HepG2 (cell line): ENCODE measurements at regions not wholly inside any gene's neighbourhood (a gene's known extent, or its start where the extent isn't known, plus 50 kb on each side); places are given as distances from the start of the nearest gene placed in this dataset.

Experiments
- ATAC-seq: fragments of 200-7000 bp; cut with Tn5 transposase; 3 replicates; pipeline ENCODE4 v1.9.1; 2020; ENCODE audit warnings: mild to moderate bottlenecking, moderate library complexity
- BruUV-seq: library from RNA; stranded (reverse); fragments of 400-500 nt; replicated peaks from 2 replicates; lab custom pipeline; 2021; lab: Mats Ljungman, UMichigan
- CTCF ChIA-PET: fragments of 300-600 bp; formaldehyde crosslinking; extraction: SDS; loops from one replicate; lab custom pipeline; 2021; ENCODE audit warnings: low total read pairs, inconsistent platforms, low intra/inter-chr PET ratio; lab: Yijun Ruan, JAX
- POLR2A ChIA-PET: fragments of 350-600 bp; sonication (Branson Sonifier 250); formaldehyde crosslinking; loops from one replicate; lab custom pipeline; 2020; ENCODE audit warnings: antibody characterized with exemption, inconsistent platforms; lab: Yijun Ruan, JAX
- DNase-seq: peaks from one replicate; pipeline ENCODE4 v3.0.0-alpha.2; 2015; ENCODE audit warnings: low spot score
- FAIRE-seq: peaks from 3 replicates; lab custom pipeline; 2011; peaks lifted over from hg19 to GRCh38; lab: Jason Lieb, UNC
- H2AFZ ChIP-seq: one replicate; pipeline ENCODE4 v1.6.1; 2011; ENCODE audit warnings: low read length, inconsistent platforms
- H3K27ac ChIP-seq: fragments of 300-600 bp; 3 replicates; pipeline ENCODE4 v1.8.0; 2011; ENCODE audit warnings: mixed run types, mild to moderate bottlenecking, mixed read lengths, low read length, inconsistent platforms; ENCODE audit not compliant: insufficient read depth; ENCODE audit errors: extremely low read length
- H3K27me3 ChIP-seq, 2 experiments: fragments of 200-600 bp in 1 of 2; 2 replicates in 1 of 2; 3 replicates in 1 of 2; pipeline versions ENCODE4 v1.6.0 to v1.8.0; 2011; ENCODE audit warnings: low read length in 2 of 2, mild to moderate bottlenecking in 2 of 2, moderate library complexity in 2 of 2, inconsistent platforms in 1 of 2; ENCODE audit not compliant: insufficient read depth in 2 of 2, control insufficient read depth in 1 of 2
- H3K36me3 ChIP-seq, 2 experiments: fragments of 200-600 bp in 1 of 2; replicated peaks in 1 of 2; 2 replicates in 1 of 2; 3 replicates in 1 of 2; pipeline versions ENCODE4 v1.5.1 to v1.8.0; 2011; ENCODE audit warnings: low read length in 2 of 2, inconsistent platforms in 1 of 2; ENCODE audit not compliant: insufficient read depth in 2 of 2, control insufficient read depth in 1 of 2
- H3K4me1 ChIP-seq: 2 replicates; pipeline ENCODE4 v1.5.1; 2012; ENCODE audit warnings: low read length, inconsistent platforms; ENCODE audit not compliant: insufficient read depth
- H3K4me2 ChIP-seq: 2 replicates; pipeline ENCODE4 v1.6.0; 2011; ENCODE audit warnings: low read depth, low read length, inconsistent platforms
- H3K4me3 ChIP-seq, 3 experiments: fragments of 200-600 bp in 1 of 3; sonication (generic), shearing (Covaris generic) in 1 of 3; replicated peaks in 1 of 3; 2 replicates each; pipeline ENCODE4 v1.5.1; 2011 to 2016; ENCODE audit warnings: low read length in 3 of 3, inconsistent platforms in 2 of 3, low read depth in 2 of 3, mild to moderate bottlenecking in 2 of 3, control low read depth in 1 of 3, mixed read lengths in 1 of 3; ENCODE audit not compliant: insufficient read depth in 1 of 3
- H3K79me2 ChIP-seq: one replicate; pipeline ENCODE4 v1.6.1; 2011; ENCODE audit warnings: low read length, inconsistent platforms; ENCODE audit not compliant: insufficient read depth
- H3K9ac ChIP-seq: 2 replicates; pipeline ENCODE4 v1.6.0; 2011; ENCODE audit warnings: mild to moderate bottlenecking, low read depth, low read length, inconsistent platforms; ENCODE audit not compliant: insufficient read depth
- H3K9me3 ChIP-seq: 2 replicates; pipeline ENCODE4 v1.5.1; 2012; ENCODE audit warnings: mild to moderate bottlenecking, low read length
- H4K20me1 ChIP-seq: 2 replicates; pipeline ENCODE4 v1.6.0; 2011; ENCODE audit warnings: inconsistent platforms, mild to moderate bottlenecking, low read length, moderate library complexity; ENCODE audit not compliant: insufficient read depth
- DMTF1 ChIP-seq: sonication (generic); formaldehyde crosslinking; IDR thresholded peaks from 2 replicates; pipeline ENCODE4 v1.4.0; 2020; ENCODE audit warnings: mild to moderate bottlenecking, missing genetic modification reagents
- RORA ChIP-seq: sonication (generic); formaldehyde crosslinking; IDR thresholded peaks from 2 replicates; pipeline ENCODE4 v1.5.0; 2020; ENCODE audit warnings: mild to moderate bottlenecking, missing genetic modification reagents, moderate library complexity
- SMYD3 ChIP-seq: sonication (generic); formaldehyde crosslinking; IDR thresholded peaks from 2 replicates; pipeline ENCODE4 v1.8.1; 2023; ENCODE audit warnings: mild to moderate bottlenecking, missing genetic modification reagents
- ZNF142 ChIP-seq: sonication (generic); formaldehyde crosslinking; IDR thresholded peaks from 2 replicates; pipeline ENCODE4 v1.4.0; 2020; ENCODE audit warnings: missing genetic modification reagents
- ZNF260 ChIP-seq: sonication (generic); formaldehyde crosslinking; IDR thresholded peaks from 2 replicates; pipeline ENCODE4 v1.4.0; 2020; ENCODE audit warnings: missing genetic modification reagents, low read depth, mild to moderate bottlenecking, borderline replicate concordance
- ZXDC ChIP-seq: sonication (generic); formaldehyde crosslinking; IDR thresholded peaks from 2 replicates; pipeline ENCODE4 v1.5.0; 2020; ENCODE audit warnings: mild to moderate bottlenecking, missing genetic modification reagents
- WGBS: methylation state at CpG from one replicate; pipeline ENCODE4 v1.1.6; 2017; ENCODE audit warnings: low lambda C conversion rate; 5-methylcytosine and 5-hydroxymethylcytosine counted together
- in situ Hi-C: cut with HindIII; loops from 2 replicates; pipeline ENCODE4 v1.10.0; 2017; ENCODE audit warnings: low pct_unique_long_range_greater_than_20kb; ENCODE audit not compliant: extremely low pct_ligation_motif_present
- intact Hi-C: fragments of 100-400 bp; cut with micrococcal nuclease; formaldehyde crosslinking; loops from one replicate; pipeline ENCODE4 v1.10.0; 2022; ENCODE audit not compliant: unreplicated experiment

- POLR2A ChIA-PET: no interaction called here
- no peaks in the 10 kb centered on the region for H3K4me1 ChIP-seq
- no peak overlapping the region for H3K4me2 ChIP-seq
- no peaks in the 10 kb centered on the region for H3K36me3 ChIP-seq
- CTCF ChIA-PET: no interaction called here
- ATAC-seq: no peak
- no peaks in the 10 kb centered on the region for H3K9me3 ChIP-seq
- no peaks in the 10 kb centered on the region for H3K27me3 ChIP-seq
- WGBS: 40% methylated on average over 2 of the region's 2 CpGs
- no peaks in the 10 kb centered on the region for H3K79me2 ChIP-seq
- no peak overlapping the region for H3K4me3 ChIP-seq
- no peak overlapping the region for H3K27ac ChIP-seq
- no peak overlapping the region for H2AFZ ChIP-seq
- in situ Hi-C loops (no loop called here), intact Hi-C loops (no loop called here)
- no peak overlapping the region for H3K9ac ChIP-seq
- no peak for DNase-seq
- no peaks in the 10 kb centered on the region for H4K20me1 ChIP-seq
- no TSS peak for BruUV-seq
- FAIRE-seq: no peak
- TF ChIP-seq SMYD3 (no peak), RORA (CRISPR knock-in tag) (no peak), ZXDC (CRISPR knock-in tag) (no peak), DMTF1 (no peak), ZNF260 (no peak), ZNF142 (CRISPR knock-in tag) (no peak)
Measured at GRCh38 chr4:130023088-130023487, 927.1 kb downstream of the C4orf33 start.
